ENCODE measurements at regions not wholly inside any gene's neighbourhood (a gene's known extent, or its start where the extent isn't known, plus 50 kb on each side); places are given as distances from the start of the nearest gene placed in this dataset.

DNA sequence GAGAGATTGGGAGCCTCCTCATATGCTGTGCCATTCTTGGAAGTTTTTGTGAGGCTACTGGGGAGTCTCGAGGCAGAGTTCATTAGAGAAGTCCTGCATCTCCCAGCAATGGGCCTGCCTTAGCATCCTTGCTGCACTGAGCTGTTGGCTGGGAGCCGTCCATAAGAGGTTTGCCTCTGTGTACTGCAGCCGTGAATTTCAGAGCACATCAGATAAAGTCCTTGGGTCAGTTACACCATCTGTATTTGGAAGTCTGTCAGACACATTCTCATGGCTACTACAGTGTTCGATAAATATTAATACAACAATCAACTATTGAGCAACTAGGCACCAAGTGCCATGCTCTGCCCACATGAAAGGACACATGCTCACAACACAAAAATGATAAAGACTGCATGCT lies 100.5 kb upstream of the SEC61G start:
- Histone ChIP-seq H3K27ac (no peak overlapping the region), H3K36me3 (no peaks in the 10 kb centered on the region), H3K27me3 (no peaks in the 10 kb centered on the region), H3K4me1 (peaks cover 0 to 9% (median 0%) of the 10 kb centered on the region in 4 donors), H3K9me3 (no peaks in the 10 kb centered on the region), H3K4me3 (no peak overlapping the region)
- intact Hi-C loops (cut with DNase I; ENCODE audit: low total_unique reads) = no loop called here
- TF ChIP-seq, protein P1, sequence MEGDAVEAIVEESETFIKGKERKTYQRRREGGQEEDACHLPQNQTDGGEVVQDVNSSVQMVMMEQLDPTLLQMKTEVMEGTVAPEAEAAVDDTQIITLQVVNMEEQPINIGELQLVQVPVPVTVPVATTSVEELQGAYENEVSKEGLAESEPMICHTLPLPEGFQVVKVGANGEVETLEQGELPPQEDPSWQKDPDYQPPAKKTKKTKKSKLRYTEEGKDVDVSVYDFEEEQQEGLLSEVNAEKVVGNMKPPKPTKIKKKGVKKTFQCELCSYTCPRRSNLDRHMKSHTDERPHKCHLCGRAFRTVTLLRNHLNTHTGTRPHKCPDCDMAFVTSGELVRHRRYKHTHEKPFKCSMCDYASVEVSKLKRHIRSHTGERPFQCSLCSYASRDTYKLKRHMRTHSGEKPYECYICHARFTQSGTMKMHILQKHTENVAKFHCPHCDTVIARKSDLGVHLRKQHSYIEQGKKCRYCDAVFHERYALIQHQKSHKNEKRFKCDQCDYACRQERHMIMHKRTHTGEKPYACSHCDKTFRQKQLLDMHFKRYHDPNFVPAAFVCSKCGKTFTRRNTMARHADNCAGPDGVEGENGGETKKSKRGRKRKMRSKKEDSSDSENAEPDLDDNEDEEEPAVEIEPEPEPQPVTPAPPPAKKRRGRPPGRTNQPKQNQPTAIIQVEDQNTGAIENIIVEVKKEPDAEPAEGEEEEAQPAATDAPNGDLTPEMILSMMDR (IDR thresholded peaks at IDR 0.05) = no peak
- no peak for DNase-seq

DNA sequence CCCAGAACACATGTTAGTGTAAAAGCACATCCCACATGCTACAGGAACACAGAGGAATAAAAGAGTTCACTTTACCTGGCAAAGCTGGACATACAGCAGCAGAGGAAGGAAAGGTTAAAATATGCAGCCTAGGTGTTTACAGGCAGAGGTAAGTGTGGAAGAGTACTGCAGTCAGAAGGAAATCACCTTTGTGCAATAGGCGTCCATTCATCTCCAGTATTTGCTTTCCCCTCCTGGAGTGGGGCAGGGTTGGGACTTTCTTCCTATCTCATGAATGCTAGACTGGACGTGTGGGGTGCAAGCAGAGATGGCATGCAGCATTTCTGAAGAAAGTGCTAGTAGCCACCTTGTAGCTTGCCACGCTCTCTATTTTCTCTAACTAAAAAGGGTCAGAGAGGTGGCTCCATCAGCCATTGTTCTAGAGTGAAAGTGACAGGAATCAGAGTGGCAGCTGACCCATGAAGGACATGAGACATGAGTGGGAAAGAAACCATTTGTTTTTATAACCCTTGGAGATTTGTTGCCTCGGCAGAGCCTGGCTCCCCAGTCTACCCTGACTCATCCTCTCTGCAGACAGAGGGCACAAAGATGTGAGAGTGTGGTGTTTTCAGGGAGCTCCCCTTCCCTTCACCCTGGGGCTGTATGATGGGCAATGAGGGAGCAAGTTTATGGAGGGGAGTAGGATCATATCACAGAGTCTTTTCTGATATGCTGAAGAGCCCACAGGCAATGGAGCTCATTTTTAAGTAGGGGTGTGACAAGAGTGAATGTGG lies 101.2 kb upstream of the SEC61G start:
- H3K27ac ChIP-seq = no peak overlapping the region
- H3K36me3 ChIP-seq = no peaks in the 10 kb centered on the region
- no peak for DNase-seq
- TF ChIP-seq, protein P1 (IDR thresholded peaks at IDR 0.05) = no peak
- no peaks in the 10 kb centered on the region for H3K27me3 ChIP-seq
- no peaks in the 10 kb centered on the region for H3K9me3 ChIP-seq
- intact Hi-C loops (cut with DNase I; ENCODE audit: low total_unique reads) = no loop called here
- H3K4me3 ChIP-seq = no peak overlapping the region
- H3K4me1 ChIP-seq = peaks cover 0 to 9% (median 0%) of the 10 kb centered on the region in 4 donors

DNA sequence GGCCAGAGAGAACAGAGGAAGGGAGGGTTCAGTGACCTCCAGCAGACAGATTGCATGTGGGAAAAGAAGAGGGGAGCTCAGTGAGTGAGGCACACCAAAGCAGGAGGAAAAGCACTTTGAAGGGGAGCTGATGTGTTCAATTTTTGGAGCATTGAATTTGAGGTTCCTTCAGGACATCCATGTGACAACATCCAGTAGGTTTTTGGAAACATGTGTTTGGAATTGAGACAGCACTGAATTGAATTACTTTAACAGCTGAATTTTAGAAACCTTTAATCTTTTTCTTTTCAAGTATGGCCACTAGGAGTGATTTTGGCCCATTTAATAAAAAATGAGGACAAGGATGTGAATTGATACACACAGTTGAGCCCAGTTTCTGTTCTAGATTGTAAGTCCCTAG lies 101.8 kb upstream of the SEC61G start:
- Histone ChIP-seq H3K9me3 (no peaks in the 10 kb centered on the region), H3K27me3 (no peaks in the 10 kb centered on the region), H3K36me3 (no peaks in the 10 kb centered on the region), H3K4me1 (peaks cover 0 to 9% (median 0%) of the 10 kb centered on the region in 4 donors), H3K27ac (no peak overlapping the region), H3K4me3 (no peak overlapping the region)
- no peak for DNase-seq
- intact Hi-C loops (cut with DNase I; ENCODE audit: low total_unique reads) = no loop called here
- TF ChIP-seq, protein P1 (IDR thresholded peaks at IDR 0.05) = no peak

DNA sequence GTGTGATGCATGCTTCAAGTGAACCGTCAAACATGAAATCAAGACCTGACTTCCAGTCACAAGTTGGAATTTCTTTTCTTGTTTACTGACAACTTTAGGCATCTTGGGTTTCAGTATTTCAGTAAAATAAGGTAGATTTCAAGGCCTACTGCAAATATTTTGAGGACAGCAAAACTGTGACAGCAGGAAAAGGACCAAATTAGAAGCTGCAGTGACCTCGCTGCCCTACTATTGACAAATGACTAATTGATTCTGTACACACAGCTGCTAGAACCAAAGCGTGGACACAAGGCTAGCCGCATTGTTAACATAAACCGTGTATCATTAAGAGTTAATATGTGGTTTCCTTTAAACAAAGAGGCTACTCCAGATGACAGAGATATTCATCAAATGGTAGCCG lies 105.7 kb upstream of the SEC61G start:
- Histone ChIP-seq H3K4me1 (no peaks in the 10 kb centered on the region), H3K4me3 (no peak overlapping the region), H3K36me3 (no peaks in the 10 kb centered on the region), H3K9me3 (no peaks in the 10 kb centered on the region), H3K27ac (no peak overlapping the region), H3K27me3 (no peaks in the 10 kb centered on the region)
- DNase-seq = no peak
- TF ChIP-seq, protein P1 (IDR thresholded peaks at IDR 0.05) = no peak
- intact Hi-C loops (cut with DNase I; ENCODE audit: low total_unique reads) = no loop called here

DNA sequence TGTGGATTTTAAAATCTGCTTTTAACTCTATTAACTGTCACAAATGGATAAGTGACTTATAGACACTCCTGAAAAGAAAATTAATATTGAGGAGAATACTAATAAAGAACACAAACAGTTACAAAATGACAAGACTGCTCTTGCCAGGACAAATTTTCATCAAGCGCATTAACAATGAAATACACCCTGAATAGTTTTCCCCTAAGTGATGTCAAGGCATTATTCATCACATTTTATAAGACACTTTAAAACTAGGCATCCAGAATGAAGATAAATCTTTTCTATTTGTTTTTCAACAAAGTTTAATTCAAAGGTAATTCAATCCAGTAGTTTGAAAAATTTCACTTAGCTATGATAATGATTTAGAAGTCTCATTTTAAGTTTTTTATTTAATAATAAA lies 110.5 kb upstream of the SEC61G start:
- intact Hi-C loops (cut with DNase I; ENCODE audit: low total_unique reads) = no loop called here
- H3K27me3 ChIP-seq = no peaks in the 10 kb centered on the region
- H3K36me3 ChIP-seq = no peaks in the 10 kb centered on the region
- no peak overlapping the region for H3K4me3 ChIP-seq
- no peak for DNase-seq
- H3K27ac ChIP-seq = no peak overlapping the region
- H3K4me1 ChIP-seq = no peaks in the 10 kb centered on the region
- TF ChIP-seq, protein P1 (IDR thresholded peaks at IDR 0.05) = no peak
- no peaks in the 10 kb centered on the region for H3K9me3 ChIP-seq

All from tibial artery (tissue), 4 donors.